LNCaP clone FGC (cell line): ENCODE measurements at regions not wholly inside any gene's neighbourhood (a gene's known extent, or its start where the extent isn't known, plus 50 kb on each side); places are given as distances from the start of the nearest gene placed in this dataset.

Experiments
- DNase-seq: peaks from one replicate; pipeline ENCODE4 v3.0.0-alpha.2; 2011; ENCODE audit warnings: low read depth
- H3K4me3 ChIP-seq: 2 replicates; pipeline ENCODE4 v1.5.1; 2011; ENCODE audit warnings: mild to moderate bottlenecking, low read depth, low read length, control low read depth
- TF ChIP-seq, protein P1 (sequence below): IDR thresholded peaks from 2 replicates; pipeline ENCODE4 v1.5.1; 2012; ENCODE audit warnings: mild to moderate bottlenecking; ENCODE audit not compliant: control insufficient read depth, insufficient read depth; ENCODE audit errors: extremely low read depth

DNA sequence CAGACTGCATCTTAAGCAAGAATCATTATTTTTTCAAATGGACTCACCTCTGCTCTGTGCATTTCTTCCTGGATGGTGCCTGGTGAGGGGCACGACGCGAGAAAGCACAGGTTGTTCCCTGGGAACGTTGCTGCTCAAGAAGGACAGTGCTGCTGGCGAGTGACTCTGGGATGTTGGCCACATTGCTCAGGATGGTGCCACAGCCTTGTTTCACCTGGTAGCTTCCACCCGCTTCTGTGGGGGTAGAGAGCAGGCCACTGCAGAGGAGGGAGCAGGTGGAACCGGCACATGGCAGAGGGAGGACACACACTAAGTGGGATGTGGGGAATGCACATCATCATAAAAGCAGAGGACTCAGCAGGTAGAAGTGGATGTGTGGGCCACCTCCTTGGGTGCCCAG, 444.7 kb downstream of the TCERG1L start:
- TF ChIP-seq, protein P1, sequence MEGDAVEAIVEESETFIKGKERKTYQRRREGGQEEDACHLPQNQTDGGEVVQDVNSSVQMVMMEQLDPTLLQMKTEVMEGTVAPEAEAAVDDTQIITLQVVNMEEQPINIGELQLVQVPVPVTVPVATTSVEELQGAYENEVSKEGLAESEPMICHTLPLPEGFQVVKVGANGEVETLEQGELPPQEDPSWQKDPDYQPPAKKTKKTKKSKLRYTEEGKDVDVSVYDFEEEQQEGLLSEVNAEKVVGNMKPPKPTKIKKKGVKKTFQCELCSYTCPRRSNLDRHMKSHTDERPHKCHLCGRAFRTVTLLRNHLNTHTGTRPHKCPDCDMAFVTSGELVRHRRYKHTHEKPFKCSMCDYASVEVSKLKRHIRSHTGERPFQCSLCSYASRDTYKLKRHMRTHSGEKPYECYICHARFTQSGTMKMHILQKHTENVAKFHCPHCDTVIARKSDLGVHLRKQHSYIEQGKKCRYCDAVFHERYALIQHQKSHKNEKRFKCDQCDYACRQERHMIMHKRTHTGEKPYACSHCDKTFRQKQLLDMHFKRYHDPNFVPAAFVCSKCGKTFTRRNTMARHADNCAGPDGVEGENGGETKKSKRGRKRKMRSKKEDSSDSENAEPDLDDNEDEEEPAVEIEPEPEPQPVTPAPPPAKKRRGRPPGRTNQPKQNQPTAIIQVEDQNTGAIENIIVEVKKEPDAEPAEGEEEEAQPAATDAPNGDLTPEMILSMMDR, result no peak
- H3K4me3 ChIP-seq, result no peak overlapping the region
- DNase-seq, result no peak

DNA sequence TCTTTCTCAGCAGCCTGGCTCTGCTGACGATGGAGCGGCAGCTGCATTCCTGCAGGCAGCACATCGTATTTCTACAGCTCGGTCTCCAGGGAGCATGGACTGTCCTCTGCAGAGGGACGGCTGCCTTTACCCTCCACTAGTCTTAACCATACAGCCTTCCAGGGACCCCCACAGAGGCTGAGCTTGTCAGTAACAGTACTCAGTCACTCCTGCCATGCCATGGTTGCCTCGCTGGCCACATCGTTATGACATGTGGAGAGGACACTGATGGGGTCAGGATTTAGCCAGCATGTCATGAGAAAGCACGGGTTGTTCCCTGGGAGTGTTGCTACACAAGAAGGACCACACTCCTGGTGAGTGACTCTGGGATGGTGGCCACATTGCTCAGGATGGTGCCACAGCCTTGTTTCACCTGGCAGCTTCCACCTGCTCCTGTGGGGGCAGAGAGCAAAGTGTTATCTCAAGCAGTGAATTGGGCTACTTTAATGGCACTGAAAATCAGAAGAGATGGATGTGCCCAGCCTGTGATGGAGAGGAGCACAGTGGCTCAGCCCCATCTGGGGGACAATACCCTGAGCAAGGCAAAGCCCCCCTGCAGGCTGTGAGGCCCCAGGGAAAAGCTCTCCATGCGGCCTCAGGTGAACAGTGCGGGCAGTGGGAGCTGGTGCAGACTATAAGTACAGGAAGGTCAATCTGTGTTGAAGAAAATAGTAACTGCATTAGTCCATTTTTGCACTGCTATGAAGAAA, 443.9 kb downstream of the TCERG1L start:
- no peak overlapping the region for H3K4me3 ChIP-seq
- DNase-seq, result no peak
- TF ChIP-seq, protein P1, result no peak

DNA sequence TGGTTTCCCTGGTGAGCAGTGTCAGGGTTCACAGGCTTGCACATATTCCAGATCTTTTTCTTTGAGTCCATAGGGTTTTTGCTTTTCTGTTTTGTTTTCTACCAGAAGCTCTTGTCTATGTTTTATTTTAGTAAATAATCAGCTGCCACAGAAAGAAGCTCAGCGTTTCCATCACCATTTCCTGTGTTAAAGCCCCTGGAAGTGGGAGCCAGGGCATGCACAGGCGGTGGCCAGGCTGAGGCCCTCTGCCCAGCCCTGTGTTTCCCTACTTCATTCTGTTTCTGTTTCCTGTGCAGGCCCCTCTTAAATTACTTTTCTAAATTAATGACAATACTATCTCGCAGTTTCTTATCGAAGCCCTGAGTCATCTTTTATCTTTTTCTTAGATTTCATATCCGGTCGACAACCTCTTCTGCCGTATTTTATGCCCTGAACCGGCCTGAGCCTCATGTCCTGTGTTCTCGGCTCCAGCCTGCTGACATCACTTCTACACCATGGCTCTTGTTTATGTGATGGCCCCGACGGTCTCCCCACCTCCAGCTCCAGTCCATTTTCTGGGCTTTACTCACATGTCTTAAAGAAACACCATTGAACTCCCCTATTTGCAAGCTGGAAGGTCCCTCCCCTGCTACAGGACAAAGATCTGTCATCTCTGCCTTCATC, 442.2 kb downstream of the TCERG1L start:
- no peak overlapping the region for H3K4me3 ChIP-seq

DNA sequence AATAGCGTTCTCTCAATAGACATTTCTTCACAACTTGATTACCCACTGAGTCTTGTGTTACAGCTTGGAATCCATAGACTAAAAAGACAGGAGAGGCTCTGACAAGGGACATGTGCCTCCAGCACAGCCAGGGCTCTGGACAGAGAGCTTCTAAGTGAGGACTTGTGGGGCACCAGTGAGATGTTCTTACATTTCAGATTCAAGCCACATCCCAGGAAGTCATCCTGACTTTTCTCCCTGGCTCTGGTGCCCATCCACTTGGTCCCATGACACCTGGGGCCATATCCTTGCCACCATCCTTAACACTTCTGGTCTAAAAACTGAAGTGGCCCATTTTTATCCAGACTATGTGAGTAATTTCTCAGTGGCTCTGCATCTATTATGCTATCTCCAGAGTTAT, 440.1 kb downstream of the TCERG1L start:
- TF ChIP-seq, protein P1, result no peak
- no peak for DNase-seq
- H3K4me3 ChIP-seq, result no peak overlapping the region

More for the DNA sequence above, 442.2 kb downstream of the TCERG1L start:
- no peak for DNase-seq
- TF ChIP-seq, protein P1, result no peak

DNA sequence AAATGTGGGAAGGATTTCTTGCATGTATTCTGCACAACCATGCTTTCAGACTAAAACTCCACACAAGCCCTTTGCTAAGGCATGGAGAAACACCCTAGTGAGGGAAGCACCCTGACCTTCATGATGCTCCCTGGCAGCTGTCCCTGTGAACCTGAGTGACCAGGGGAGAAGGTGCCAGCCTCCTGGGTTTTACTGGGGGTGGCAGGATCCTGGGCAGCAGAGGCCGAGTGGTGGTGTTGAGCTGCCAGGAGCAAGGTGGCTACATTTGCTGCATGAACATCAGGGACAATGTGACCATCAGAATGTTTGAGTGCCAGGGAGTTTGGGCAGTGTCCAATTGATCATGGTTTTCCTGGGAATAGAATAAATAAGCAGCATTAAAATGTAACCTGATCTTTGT, 437.9 kb downstream of the TCERG1L start:
- peak; percentile 7 for DNase-seq
- H3K4me3 ChIP-seq, result no peak overlapping the region
- TF ChIP-seq, protein P1, result no peak

DNA sequence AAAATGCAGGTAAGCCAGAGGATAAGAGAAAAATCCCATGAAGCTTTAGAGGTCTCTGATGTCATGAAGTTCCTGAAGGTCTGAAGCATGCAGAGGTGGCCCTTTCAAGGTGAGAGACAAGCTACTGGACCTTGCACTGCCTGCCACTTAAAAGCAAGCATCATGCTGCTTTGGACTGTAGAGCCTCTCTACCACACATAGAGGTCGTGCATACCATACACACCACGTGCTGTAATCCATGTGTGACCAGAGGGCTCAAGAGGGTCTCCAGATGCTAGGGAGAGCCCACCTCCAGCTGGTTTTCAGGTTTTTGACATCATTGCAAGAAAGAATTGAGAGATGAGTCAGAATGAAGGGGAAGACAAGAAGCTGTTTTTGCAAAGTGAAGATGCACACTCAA, 436.4 kb downstream of the TCERG1L start:
- DNase-seq, result no peak
- H3K4me3 ChIP-seq, result no peak overlapping the region
- TF ChIP-seq, protein P1, result no peak

DNA sequence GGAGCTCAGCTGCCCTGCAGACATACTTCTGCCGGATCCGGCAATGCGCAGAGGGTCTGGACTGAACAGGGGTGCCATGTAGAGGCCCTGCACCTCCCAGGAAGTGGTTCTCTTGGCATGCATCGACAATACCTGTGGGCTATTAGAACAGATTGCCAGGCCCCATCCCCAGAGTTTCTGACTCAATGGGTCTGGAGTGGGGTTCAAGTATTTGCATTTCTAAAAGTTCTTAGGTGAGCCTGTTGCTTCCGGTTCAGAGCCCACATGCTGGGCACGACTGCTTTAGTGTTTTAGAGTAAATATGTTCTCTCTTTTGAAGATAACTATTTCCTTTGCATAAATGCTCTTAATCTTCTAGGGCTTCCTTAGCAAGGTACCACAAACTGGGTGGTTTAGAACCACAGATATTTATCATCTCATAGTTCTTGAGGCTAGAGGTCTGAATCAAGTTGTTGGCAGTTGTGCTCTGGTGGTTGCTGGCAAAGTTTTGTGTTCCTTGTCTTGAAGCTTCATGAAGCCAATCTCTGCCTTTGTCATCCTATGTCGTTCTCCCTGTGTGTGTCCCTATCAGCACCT, 435.5 kb downstream of the TCERG1L start:
- TF ChIP-seq, protein P1, result no peak
- no peak overlapping the region for H3K4me3 ChIP-seq
- no peak for DNase-seq
